HepG2 (cell line): ENCODE measurements at regions not wholly inside any gene's neighbourhood (a gene's known extent, or its start where the extent isn't known, plus 50 kb on each side); places are given as distances from the start of the nearest gene placed in this dataset.

Experiments
- ATAC-seq: fragments of 200-7000 bp; cut with Tn5 transposase; 3 replicates; pipeline ENCODE4 v1.9.1; 2020; ENCODE audit warnings: mild to moderate bottlenecking, moderate library complexity
- BruUV-seq: library from RNA; stranded (reverse); fragments of 400-500 nt; replicated peaks from 2 replicates; lab custom pipeline; 2021; lab: Mats Ljungman, UMichigan
- CTCF ChIA-PET: fragments of 300-600 bp; formaldehyde crosslinking; extraction: SDS; loops from one replicate; lab custom pipeline; 2021; ENCODE audit warnings: low total read pairs, inconsistent platforms, low intra/inter-chr PET ratio; lab: Yijun Ruan, JAX
- POLR2A ChIA-PET: fragments of 350-600 bp; sonication (Branson Sonifier 250); formaldehyde crosslinking; loops from one replicate; lab custom pipeline; 2020; ENCODE audit warnings: antibody characterized with exemption, inconsistent platforms; lab: Yijun Ruan, JAX
- DNase-seq: peaks from one replicate; pipeline ENCODE4 v3.0.0-alpha.2; 2015; ENCODE audit warnings: low spot score
- FAIRE-seq: peaks from 3 replicates; lab custom pipeline; 2011; peaks lifted over from hg19 to GRCh38; lab: Jason Lieb, UNC
- H2AFZ ChIP-seq: one replicate; pipeline ENCODE4 v1.6.1; 2011; ENCODE audit warnings: low read length, inconsistent platforms
- H3K27ac ChIP-seq: fragments of 300-600 bp; 3 replicates; pipeline ENCODE4 v1.8.0; 2011; ENCODE audit warnings: mixed run types, mild to moderate bottlenecking, mixed read lengths, low read length, inconsistent platforms; ENCODE audit not compliant: insufficient read depth; ENCODE audit errors: extremely low read length
- H3K27me3 ChIP-seq, 2 experiments: fragments of 200-600 bp in 1 of 2; 2 replicates in 1 of 2; 3 replicates in 1 of 2; pipeline versions ENCODE4 v1.6.0 to v1.8.0; 2011; ENCODE audit warnings: low read length in 2 of 2, mild to moderate bottlenecking in 2 of 2, moderate library complexity in 2 of 2, inconsistent platforms in 1 of 2; ENCODE audit not compliant: insufficient read depth in 2 of 2, control insufficient read depth in 1 of 2
- H3K36me3 ChIP-seq, 2 experiments: fragments of 200-600 bp in 1 of 2; replicated peaks in 1 of 2; 2 replicates in 1 of 2; 3 replicates in 1 of 2; pipeline versions ENCODE4 v1.5.1 to v1.8.0; 2011; ENCODE audit warnings: low read length in 2 of 2, inconsistent platforms in 1 of 2; ENCODE audit not compliant: insufficient read depth in 2 of 2, control insufficient read depth in 1 of 2
- H3K4me1 ChIP-seq: 2 replicates; pipeline ENCODE4 v1.5.1; 2012; ENCODE audit warnings: low read length, inconsistent platforms; ENCODE audit not compliant: insufficient read depth
- H3K4me2 ChIP-seq: 2 replicates; pipeline ENCODE4 v1.6.0; 2011; ENCODE audit warnings: low read depth, low read length, inconsistent platforms
- H3K4me3 ChIP-seq, 3 experiments: fragments of 200-600 bp in 1 of 3; sonication (generic), shearing (Covaris generic) in 1 of 3; replicated peaks in 1 of 3; 2 replicates each; pipeline ENCODE4 v1.5.1; 2011 to 2016; ENCODE audit warnings: low read length in 3 of 3, inconsistent platforms in 2 of 3, low read depth in 2 of 3, mild to moderate bottlenecking in 2 of 3, control low read depth in 1 of 3, mixed read lengths in 1 of 3; ENCODE audit not compliant: insufficient read depth in 1 of 3
- H3K79me2 ChIP-seq: one replicate; pipeline ENCODE4 v1.6.1; 2011; ENCODE audit warnings: low read length, inconsistent platforms; ENCODE audit not compliant: insufficient read depth
- H3K9ac ChIP-seq: 2 replicates; pipeline ENCODE4 v1.6.0; 2011; ENCODE audit warnings: mild to moderate bottlenecking, low read depth, low read length, inconsistent platforms; ENCODE audit not compliant: insufficient read depth
- H3K9me3 ChIP-seq: 2 replicates; pipeline ENCODE4 v1.5.1; 2012; ENCODE audit warnings: mild to moderate bottlenecking, low read length
- H4K20me1 ChIP-seq: 2 replicates; pipeline ENCODE4 v1.6.0; 2011; ENCODE audit warnings: inconsistent platforms, mild to moderate bottlenecking, low read length, moderate library complexity; ENCODE audit not compliant: insufficient read depth
- CCAR2 ChIP-seq: fragments of 200-400 bp; formaldehyde crosslinking; optimal IDR thresholded peaks from 2 replicates; pipeline ENCODE3; 2018; ENCODE audit warnings: low read depth, mild to moderate bottlenecking, low read length, moderate library complexity
- FOXC1 ChIP-seq: sonication (generic); formaldehyde crosslinking; IDR thresholded peaks from 2 replicates; pipeline ENCODE4 v1.8.0; 2022; ENCODE audit warnings: mild to moderate bottlenecking, missing genetic modification reagents, borderline replicate concordance
- HIVEP1 ChIP-seq: sonication (generic); formaldehyde crosslinking; IDR thresholded peaks from 2 replicates; pipeline ENCODE4 v1.4.0; 2020; ENCODE audit warnings: mild to moderate bottlenecking, missing genetic modification reagents
- HOXA5 ChIP-seq: sonication (generic); formaldehyde crosslinking; IDR thresholded peaks from 2 replicates; pipeline ENCODE4 v1.4.0; 2020; ENCODE audit warnings: missing genetic modification reagents
- IRX3 ChIP-seq: sonication (generic); formaldehyde crosslinking; IDR thresholded peaks from 2 replicates; pipeline ENCODE4 v1.8.1; 2023; ENCODE audit warnings: mild to moderate bottlenecking, low read depth, missing genetic modification reagents, borderline replicate concordance
- NPAS2 ChIP-seq: sonication (generic); formaldehyde crosslinking; IDR thresholded peaks from 2 replicates; pipeline ENCODE4 v1.8.0; 2022; ENCODE audit warnings: mild to moderate bottlenecking, missing genetic modification reagents, borderline replicate concordance
- PAX8 ChIP-seq: sonication (generic); formaldehyde crosslinking; IDR thresholded peaks from 2 replicates; pipeline ENCODE4 v1.8.0; 2022; ENCODE audit warnings: mild to moderate bottlenecking, missing genetic modification reagents, borderline replicate concordance
- PHF21A ChIP-seq: sonication (generic); formaldehyde crosslinking; IDR thresholded peaks from 2 replicates; pipeline ENCODE4 v1.5.0; 2020; ENCODE audit warnings: mild to moderate bottlenecking, missing genetic modification reagents
- REXO4 ChIP-seq: sonication (generic); formaldehyde crosslinking; IDR thresholded peaks from 2 replicates; pipeline ENCODE4 v1.8.0; 2022; ENCODE audit warnings: missing genetic modification reagents, mild to moderate bottlenecking, borderline replicate concordance
- ZNF230 ChIP-seq: sonication (generic); formaldehyde crosslinking; IDR thresholded peaks from 2 replicates; pipeline ENCODE4 v1.4.0; 2020; ENCODE audit warnings: mild to moderate bottlenecking, missing genetic modification reagents
- ZNF256 ChIP-seq: sonication (generic); formaldehyde crosslinking; conservative IDR thresholded peaks from 2 replicates; pipeline ENCODE4 v1.4.0; 2020; ENCODE audit warnings: missing genetic modification reagents
- ZNF292 ChIP-seq: sonication (generic); formaldehyde crosslinking; IDR thresholded peaks from 2 replicates; pipeline ENCODE4 v1.8.1; 2022; ENCODE audit warnings: mild to moderate bottlenecking, low read depth, missing genetic modification reagents, borderline replicate concordance
- ZNF34 ChIP-seq: sonication (generic); formaldehyde crosslinking; IDR thresholded peaks from 2 replicates; pipeline ENCODE4 v1.4.0; 2020; ENCODE audit warnings: mild to moderate bottlenecking, missing genetic modification reagents, borderline replicate concordance
- ZNF558 ChIP-seq: sonication (generic); formaldehyde crosslinking; IDR thresholded peaks from 2 replicates; pipeline ENCODE4 v1.9.0; 2022; ENCODE audit warnings: mild to moderate bottlenecking, missing genetic modification reagents, borderline replicate concordance
- ZSCAN21 ChIP-seq: sonication (generic); formaldehyde crosslinking; IDR thresholded peaks from 2 replicates; pipeline ENCODE4 v1.8.0; 2022; ENCODE audit warnings: mild to moderate bottlenecking, missing genetic modification reagents, moderate library complexity, borderline replicate concordance
- WGBS: methylation state at CpG from one replicate; pipeline ENCODE4 v1.1.6; 2017; ENCODE audit warnings: low lambda C conversion rate; 5-methylcytosine and 5-hydroxymethylcytosine counted together
- in situ Hi-C: cut with HindIII; loops from 2 replicates; pipeline ENCODE4 v1.10.0; 2017; ENCODE audit warnings: low pct_unique_long_range_greater_than_20kb; ENCODE audit not compliant: extremely low pct_ligation_motif_present
- intact Hi-C: fragments of 100-400 bp; cut with micrococcal nuclease; formaldehyde crosslinking; loops from one replicate; pipeline ENCODE4 v1.10.0; 2022; ENCODE audit not compliant: unreplicated experiment
- TF ChIP-seq, protein P1 (sequence below): sonication (generic); formaldehyde crosslinking; IDR thresholded peaks from 2 replicates; pipeline ENCODE4 v1.4.0; 2020; ENCODE audit warnings: missing genetic modification reagents, borderline replicate concordance
- TF ChIP-seq, protein P2 (sequence below): sonication (generic); formaldehyde crosslinking; IDR thresholded peaks from 2 replicates; pipeline ENCODE4 v1.5.0; 2020; ENCODE audit warnings: mild to moderate bottlenecking, missing genetic modification reagents, borderline replicate concordance

- FAIRE-seq (no peak), DNase-seq (no peak), ATAC-seq (no peak)
- no peaks in the 10 kb centered on the region for H3K79me2 ChIP-seq
- in situ Hi-C loops (no loop called here), intact Hi-C loops (no loop called here)
- H3K9ac ChIP-seq = no peak overlapping the region
- no peaks in the 10 kb centered on the region for H3K9me3 ChIP-seq
- no peak overlapping the region for H3K27ac ChIP-seq
- POLR2A ChIA-PET = no interaction called here
- H2AFZ ChIP-seq = no peak overlapping the region
- no peaks in the 10 kb centered on the region for H3K4me1 ChIP-seq
- H3K36me3 ChIP-seq = no peaks in the 10 kb centered on the region
- H4K20me1 ChIP-seq = no peaks in the 10 kb centered on the region
- no peak overlapping the region for H3K4me2 ChIP-seq
- no peaks in the 10 kb centered on the region for H3K27me3 ChIP-seq
- CTCF ChIA-PET = no interaction called here
- no peak overlapping the region for H3K4me3 ChIP-seq
- 0% methylated on average over 1 of the region's 1 CpG for WGBS
- no TSS peak for BruUV-seq
- TF ChIP-seq ZNF292 (no peak), ZNF34 (CRISPR knock-in tag) (no peak), ZSCAN21 (no peak), HOXA5 (CRISPR knock-in tag) (no peak), IRX3 (CRISPR knock-in tag) (no peak), PAX8 (no peak), HIVEP1 (CRISPR knock-in tag) (no peak), NPAS2 (CRISPR knock-in tag) (no peak), PHF21A (CRISPR knock-in tag) (no peak), ZNF256 (no peak), ZNF558 (CRISPR knock-in tag) (no peak), ZNF230 (CRISPR knock-in tag) (no peak), CCAR2 (no peak), FOXC1 (CRISPR knock-in tag) (no peak), REXO4 (CRISPR knock-in tag) (no peak)
- TF ChIP-seq, protein P1, sequence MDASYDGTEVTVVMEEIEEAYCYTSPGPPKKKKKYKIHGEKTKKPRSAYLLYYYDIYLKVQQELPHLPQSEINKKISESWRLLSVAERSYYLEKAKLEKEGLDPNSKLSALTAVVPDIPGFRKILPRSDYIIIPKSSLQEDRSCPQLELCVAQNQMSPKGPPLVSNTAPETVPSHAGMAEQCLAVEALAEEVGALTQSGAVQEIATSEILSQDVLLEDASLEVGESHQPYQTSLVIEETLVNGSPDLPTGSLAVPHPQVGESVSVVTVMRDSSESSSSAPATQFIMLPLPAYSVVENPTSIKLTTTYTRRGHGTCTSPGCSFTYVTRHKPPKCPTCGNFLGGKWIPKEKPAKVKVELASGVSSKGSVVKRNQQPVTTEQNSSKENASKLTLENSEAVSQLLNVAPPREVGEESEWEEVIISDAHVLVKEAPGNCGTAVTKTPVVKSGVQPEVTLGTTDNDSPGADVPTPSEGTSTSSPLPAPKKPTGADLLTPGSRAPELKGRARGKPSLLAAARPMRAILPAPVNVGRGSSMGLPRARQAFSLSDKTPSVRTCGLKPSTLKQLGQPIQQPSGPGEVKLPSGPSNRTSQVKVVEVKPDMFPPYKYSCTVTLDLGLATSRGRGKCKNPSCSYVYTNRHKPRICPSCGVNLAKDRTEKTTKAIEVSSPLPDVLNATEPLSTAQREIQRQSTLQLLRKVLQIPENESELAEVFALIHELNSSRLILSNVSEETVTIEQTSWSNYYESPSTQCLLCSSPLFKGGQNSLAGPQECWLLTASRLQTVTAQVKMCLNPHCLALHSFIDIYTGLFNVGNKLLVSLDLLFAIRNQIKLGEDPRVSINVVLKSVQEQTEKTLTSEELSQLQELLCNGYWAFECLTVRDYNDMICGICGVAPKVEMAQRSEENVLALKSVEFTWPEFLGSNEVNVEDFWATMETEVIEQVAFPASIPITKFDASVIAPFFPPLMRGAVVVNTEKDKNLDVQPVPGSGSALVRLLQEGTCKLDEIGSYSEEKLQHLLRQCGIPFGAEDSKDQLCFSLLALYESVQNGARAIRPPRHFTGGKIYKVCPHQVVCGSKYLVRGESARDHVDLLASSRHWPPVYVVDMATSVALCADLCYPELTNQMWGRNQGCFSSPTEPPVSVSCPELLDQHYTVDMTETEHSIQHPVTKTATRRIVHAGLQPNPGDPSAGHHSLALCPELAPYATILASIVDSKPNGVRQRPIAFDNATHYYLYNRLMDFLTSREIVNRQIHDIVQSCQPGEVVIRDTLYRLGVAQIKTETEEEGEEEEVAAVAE = no peak
- TF ChIP-seq, protein P2, sequence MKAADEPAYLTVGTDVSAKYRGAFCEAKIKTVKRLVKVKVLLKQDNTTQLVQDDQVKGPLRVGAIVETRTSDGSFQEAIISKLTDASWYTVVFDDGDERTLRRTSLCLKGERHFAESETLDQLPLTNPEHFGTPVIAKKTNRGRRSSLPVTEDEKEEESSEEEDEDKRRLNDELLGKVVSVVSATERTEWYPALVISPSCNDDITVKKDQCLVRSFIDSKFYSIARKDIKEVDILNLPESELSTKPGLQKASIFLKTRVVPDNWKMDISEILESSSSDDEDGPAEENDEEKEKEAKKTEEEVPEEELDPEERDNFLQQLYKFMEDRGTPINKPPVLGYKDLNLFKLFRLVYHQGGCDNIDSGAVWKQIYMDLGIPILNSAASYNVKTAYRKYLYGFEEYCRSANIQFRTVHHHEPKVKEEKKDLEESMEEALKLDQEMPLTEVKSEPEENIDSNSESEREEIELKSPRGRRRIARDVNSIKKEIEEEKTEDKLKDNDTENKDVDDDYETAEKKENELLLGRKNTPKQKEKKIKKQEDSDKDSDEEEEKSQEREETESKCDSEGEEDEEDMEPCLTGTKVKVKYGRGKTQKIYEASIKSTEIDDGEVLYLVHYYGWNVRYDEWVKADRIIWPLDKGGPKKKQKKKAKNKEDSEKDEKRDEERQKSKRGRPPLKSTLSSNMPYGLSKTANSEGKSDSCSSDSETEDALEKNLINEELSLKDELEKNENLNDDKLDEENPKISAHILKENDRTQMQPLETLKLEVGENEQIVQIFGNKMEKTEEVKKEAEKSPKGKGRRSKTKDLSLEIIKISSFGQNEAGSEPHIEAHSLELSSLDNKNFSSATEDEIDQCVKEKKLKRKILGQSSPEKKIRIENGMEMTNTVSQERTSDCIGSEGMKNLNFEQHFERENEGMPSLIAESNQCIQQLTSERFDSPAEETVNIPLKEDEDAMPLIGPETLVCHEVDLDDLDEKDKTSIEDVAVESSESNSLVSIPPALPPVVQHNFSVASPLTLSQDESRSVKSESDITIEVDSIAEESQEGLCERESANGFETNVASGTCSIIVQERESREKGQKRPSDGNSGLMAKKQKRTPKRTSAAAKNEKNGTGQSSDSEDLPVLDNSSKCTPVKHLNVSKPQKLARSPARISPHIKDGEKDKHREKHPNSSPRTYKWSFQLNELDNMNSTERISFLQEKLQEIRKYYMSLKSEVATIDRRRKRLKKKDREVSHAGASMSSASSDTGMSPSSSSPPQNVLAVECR (CRISPR knock-in tag) = no peak
Measured at GRCh38 chr1:216818284-216818683, 95.1 kb upstream of the ESRRG start.
